Inflammatory macrophage (primary cell): ENCODE measurements at regions not wholly inside any gene's neighbourhood (a gene's known extent, or its start where the extent isn't known, plus 50 kb on each side); places are given as distances from the start of the nearest gene placed in this dataset.
"Not testable (repeated sequence)": the region's sequence is repeated elsewhere in the genome, so short reads cannot be mapped to it uniquely, and the experiment has no call there.

Experiments
- DNase-seq, 2 donors: peaks; one replicate each; pipeline ENCODE4 v3.0.0-alpha.2; 2020 to 2022

DNA sequence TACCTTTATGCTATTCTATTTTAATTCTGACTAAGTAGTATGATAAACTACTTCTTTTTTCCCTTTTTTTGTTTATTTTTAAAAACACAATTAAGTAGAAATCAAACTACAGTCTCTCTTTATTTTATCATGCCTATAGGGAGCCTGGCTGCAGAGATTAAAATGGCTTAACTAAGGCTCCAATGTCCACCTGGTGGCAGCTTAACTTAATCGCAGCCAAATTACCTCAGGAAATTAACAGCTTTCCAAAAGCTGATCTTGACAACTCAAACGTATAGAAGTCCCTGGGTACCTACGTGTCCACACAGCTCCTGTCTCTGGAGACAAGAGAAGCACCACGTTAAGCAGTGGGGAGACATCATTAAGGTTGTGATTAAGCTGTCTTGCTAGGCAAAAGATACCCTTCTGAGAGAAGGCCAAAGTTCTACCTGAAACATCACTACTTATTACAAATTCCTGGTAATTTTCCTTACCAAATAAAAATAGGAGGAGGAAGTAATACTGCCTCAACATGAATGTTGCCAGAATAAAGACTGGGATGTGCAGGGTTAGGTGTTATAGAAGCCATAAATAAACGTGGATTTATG is 63.2 kb upstream of the SNX19 start:
- DNase-seq, result peak in 1 of 2 donors; percentile 1

DNA sequence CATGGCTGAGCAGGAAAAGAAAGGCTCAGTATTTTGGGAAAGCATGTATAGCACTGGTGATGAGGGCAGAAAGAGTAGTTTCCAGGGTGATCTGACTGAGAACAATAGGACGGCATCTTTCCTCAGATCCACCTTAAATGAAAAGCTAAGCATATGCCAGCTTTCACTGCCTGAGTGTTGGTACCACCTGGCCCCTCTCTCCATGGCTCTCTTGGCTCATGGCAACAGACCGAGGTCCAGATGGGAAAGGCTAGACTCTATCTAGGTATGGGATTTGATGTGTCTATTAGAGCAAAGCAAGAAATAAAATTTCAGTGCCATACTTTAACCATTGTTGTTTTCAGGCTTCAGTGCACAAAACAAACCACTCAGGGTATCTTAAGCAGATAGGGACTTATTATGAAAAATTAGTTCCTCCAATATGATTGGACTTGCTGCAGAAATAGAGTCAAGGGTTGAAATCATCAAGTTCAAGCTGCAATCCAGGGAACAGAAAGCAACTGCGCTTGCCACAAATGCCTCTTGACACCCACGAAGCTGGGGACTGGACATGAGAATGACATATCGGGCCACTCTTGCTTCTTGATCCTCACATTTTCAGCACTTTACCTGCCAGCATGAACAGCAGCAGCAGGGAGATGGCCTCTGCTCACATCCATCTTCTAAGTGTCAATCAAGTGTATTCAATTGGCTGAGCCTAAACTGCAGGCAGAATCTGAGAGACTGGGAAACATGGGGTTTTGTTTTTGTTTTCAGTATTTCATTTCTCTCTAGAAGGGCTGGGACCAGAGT is 64.0 kb upstream of the SNX19 start:
- DNase-seq, result no peak

DNA sequence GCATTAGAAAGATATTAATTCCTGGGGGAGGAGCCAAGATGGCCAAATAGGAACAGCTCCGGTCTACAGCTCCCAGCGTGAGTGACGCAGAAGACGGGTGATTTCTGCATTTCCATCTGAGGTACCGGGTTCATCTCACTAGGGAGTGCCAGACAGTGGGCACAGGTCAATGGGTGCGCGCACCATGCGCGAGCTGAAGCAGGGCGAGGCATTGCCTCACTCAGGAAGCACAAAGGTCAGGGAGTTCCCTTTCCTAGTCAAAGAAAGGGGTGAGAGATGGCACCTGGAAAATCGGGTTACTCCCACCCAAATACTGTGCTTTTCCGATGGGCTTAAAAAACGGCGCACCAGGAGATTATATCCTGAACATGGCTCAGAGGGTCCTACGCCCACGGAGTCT is 68.0 kb upstream of the SNX19 start:
- not testable (repeated sequence) for DNase-seq

DNA sequence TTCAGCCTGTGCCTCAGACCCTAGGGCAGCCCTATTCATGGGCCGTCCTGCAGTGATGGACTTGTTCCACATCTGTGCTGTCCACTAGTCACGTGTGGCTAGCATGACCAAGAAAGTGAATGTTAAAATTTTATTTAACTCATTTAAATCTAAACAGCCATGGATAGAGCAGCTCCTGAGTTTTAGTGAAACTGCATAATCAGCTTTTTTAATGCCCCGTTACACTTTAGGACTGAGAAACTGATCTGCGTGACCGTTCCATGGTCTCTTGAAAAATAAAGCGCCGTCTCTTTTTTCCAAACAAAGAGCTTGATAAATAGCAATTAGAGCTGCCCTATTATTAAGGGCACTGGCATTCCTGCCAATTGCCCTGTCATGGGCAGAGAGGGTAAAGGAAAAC is 76.5 kb upstream of the SNX19 start:
- DNase-seq, result no peak

DNA sequence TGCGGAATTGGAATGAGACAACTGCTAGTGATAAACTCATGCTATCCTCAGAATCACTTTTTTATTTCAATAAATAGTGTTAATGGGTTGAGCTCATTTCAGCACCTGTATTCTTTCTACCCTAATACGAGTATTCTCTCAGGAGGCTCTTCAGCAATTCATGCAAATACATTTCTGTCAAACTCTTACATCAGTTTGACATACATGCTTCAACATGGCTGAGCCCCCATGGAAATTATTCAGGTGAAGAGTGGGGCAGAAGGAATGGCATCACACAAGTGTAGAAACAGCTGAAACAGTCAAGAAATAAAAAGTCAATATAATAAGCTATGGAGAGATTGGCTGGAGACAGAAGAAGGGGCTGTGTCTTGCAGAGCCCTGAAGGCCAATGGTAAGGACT is 77.8 kb upstream of the SNX19 start:
- DNase-seq, result no peak

DNA sequence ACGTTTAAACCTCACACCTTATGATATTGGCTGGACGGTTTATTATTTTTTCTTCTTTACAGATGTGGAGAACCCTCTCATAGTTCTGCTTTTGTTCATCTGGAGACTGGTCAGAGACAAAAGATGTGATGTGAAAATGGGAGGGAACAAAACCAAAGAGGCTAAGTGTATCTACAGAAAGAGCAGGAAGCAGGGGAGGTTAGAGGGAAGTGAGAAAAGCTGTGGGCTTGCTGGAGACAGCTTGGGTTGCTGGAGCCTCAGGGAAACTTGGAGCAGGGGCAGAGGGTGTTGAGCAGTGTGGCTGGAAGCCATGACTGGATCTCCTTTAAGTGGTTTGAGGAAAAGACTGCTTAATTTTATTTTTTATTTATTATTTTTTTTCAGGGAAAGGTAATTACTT is 79.0 kb upstream of the SNX19 start:
- DNase-seq, result no peak

DNA sequence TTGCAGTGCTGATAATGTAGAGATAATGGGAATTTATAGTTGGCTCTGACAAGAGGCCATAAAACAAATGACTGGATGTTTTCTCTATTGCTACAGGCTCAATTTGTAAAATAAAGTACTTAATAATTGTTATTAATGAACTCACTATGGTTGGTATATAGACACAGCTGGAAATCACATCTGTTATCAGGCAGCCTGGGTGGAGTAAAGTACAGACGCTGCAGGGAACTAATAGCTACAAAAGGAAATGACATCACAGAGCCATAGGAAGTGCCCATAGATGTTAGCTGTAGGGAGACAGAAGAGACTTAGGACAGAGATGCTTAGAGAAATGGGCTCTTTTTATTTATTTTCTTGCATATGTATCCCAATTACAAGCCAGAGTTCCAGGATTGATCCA is 81.0 kb upstream of the SNX19 start:
- DNase-seq, result no peak

DNA sequence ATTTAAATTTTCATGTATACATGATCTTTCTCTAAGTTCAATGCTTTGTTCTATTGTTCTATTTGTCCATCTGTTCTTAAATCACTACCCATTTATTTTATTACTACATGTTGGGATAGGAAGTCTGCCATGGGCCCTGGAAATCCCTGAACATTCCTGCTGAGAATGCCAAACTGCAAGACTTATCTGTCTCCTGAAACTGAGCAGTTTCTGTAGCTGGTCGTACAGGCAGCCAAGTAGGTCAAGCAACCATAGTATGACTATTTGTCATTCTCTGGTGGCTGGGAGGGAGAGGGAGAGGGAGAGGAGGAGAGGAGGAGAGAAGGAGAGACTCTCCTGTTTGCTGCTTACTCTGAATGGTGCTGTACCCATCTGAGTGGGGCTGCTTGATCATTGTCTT is 82.8 kb upstream of the SNX19 start:
- no peak for DNase-seq

DNA sequence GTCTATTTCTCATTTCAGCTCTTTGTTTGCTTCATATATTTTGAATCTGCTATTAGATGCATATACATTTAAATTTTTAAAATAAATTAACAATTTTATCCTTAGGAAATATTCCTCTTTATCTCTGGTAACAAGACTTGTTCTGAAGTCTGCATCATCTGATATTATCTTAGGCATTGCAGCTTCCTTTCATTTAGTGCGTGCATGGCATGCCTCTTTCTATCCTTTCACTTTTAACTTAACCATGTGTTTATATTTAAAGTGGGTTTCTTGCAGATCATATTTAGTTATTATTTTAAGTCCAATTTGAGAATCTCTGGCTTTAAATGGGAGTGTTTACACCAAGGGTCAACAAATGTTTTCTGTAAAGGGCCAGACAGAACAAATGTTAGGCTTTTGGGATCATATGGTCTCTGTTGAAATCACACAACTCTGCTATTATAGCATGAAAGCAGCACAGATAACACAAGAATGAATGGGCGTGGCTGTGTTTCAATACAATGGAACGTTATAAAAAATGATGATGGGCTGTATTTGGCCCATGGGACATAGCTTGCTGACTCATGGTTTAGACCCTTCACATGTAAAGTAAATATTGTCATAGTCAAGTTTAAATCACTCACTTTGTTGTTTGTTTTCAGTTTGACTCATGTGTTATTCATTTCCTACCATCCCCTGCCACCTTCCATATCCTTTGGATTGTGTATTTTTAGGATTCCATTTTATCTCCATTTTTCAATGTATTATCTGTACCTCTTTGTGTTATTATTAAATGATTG is 83.9 kb upstream of the SNX19 start:
- DNase-seq, result no peak

DNA sequence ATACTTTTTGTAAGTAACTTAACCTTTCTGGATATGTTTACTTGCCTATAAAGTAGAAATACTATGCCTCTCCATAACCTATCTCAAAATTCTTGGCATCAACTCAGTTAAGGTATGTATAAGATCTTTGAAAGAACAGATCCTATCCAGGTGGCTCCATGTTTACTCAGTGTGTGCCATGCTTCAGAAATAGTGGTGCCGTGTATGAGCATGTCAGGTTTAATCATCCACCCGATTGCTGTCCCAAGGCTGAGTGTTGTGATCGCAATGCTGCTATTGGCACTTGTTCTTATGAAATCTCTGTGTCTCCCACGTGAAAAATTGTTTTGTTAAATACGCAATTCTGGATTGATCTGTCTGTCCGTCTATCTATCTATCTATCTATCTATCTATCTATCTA is 85.9 kb upstream of the SNX19 start:
- no peak for DNase-seq

DNA sequence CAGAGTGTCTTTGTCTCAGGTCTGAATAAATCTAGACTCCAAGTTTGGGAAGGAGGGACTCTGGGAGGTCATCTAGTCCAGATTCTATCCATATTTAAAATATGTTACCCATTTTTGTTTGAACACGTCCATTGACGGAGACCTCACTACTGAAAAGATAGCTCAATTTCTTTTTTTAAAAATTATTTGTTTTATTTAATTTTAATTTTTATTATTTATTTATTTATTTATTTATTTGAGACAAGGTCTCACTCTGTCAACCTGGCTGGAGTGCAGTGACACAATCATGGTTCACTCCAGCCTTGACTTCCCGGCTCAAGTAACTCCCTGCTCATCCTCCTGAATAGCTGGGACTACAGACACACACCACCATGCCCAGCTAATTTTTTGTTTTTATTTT is 89.5 kb upstream of the SNX19 start:
- no peak for DNase-seq

DNA sequence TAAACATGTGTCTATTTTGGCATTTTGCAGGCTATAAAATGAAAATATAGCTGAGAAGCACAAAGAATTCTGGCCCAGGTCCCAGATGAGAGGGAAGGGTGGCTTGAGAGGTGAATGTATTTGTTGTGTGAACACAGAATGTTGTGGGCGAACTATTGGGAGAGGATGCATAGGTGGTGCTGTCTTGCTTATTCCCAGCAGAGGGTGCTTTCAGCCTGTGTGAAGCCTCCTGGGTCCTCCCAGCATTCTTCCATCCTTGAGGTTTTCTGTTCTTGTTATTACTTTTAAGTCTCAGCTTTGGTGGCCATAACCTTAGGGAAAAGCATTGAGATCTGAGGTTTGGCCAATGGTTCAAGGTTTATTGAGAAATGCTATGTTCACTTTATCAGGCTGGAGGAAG is 108.7 kb upstream of the SNX19 start:
- no peak for DNase-seq

DNA sequence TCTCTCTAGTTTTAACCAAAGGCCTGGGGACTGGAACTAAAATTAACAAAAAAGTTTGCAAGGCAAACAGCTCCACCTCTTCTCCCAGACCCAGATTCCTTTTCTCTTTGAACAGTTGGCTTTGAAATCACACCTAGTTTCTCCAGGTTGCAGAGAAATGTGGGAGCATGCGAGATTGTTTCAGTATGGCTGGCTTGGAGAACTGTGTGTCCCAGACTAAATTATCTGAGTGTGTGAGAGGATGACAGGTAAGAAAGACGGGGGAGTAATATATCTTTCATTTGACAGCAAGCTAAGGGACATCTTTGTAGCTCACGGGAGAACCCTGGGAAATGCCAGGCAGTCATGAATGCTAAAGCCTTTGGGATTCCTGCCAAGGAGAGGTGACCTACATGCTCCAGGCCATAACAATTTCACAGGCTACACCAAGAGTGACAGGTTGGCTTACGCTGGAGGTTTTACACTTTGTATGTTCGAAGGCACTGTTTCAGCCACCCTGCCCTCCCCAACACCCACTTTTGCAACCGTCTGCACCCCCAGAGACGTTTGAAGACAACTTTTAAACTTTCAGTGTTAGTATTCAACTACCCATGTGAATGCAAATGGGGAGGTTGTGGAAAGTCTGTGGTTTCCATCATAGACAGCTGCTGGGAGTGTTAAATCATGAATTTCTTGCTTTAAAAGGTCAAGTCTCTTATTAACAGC is 109.3 kb upstream of the SNX19 start:
- DNase-seq, result no peak

DNA sequence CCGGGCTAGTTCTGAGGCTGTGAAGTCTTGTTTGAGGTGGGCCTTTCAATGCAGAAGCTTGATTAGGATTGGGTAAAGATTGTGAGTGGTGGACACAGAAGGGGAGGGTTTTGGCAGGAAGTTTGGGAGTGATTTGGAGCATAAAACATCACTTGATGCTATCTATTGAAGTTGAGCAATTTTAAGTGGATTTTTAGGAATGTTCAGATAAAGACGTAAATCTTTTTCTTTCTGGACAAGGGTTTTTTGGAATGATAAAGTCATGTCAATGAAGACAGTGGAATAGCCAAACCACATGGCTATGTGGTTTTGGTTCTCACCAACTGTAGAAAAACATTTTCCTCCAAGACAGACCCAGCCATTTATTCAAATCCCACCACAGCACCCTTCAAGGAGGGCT is 111.2 kb upstream of the SNX19 start:
- DNase-seq, result no peak

DNA sequence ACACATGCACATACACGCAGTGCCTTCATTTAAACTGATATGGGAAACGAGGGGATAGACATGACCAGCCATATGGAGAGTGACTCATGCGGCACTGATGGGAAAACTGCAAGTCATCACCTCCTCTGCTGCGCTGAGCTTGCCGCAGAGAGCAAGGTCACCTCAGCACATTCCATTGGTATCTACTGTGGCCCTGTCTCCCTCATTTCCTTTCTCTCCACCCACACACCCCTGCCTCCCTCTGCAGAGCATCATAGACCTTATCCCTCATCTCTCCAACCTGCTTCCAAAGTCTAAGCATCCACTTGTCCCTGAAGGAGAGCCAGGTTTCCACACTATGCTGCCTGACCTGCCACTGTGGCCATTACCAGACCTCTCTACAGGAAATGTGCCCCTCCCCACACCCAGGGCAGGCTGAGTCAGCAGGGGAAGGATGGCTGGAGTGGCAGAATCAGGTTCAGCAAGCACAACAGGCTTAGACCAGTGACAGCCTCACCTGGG is 116.9 kb upstream of the SNX19 start:
- DNase-seq, result no peak

DNA sequence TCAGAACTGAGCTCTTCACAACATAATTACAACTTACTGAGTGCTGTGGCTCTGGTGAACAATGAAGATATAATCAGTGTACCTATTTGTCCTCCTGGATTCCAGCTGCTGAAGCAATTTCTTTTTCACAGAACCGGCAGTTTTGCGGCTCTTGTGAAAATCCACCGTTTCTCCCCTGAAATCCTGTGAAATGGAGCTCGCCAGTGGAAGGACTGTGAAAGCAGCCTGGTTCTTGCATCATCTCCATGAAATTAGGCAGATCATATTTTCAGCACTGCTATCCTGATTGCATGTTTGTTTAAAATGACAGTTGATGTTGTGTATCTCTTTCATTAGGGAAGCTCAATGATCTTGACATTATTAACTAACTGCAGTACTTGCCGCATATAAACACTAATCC is 120.2 kb upstream of the SNX19 start:
- DNase-seq, result no peak

DNA sequence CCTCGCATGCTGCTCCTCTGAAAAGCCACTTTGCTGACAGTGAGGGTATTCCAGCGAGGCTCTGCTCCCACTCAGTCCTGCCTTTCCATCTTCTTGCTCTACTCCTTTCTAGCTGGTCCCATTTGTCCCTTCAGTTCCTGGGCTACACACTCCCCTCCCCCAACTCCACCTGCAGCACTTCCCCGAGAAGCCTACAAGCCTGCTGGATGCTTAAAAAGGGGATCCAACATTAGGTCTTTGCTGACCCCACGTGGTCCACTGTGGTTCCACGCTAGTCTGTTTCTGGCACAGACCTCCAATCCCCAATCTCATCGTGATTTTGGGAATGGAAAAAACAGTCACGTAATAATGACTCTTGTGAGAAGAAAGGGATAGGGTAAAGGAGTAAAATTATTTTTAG is 121.6 kb upstream of the SNX19 start:
- no peak for DNase-seq

DNA sequence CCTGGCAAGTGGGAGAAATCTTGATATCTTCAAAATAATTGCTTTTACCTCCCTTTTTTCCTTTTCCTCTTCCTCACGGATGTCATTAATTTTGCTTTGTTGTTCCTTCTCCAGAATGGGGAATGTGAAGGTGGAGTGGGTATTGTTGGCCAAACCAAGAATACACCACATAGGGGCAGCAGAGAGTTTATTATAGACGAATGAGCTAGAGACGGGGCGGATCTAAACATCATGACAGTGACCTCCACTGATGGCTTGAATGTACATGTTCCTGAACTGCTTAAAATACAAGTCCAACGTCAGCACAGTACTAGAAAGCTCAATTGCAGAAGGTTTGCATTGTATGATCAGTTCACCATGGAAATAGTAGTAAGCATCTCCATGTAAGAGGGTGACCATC is 122.3 kb upstream of the SNX19 start:
- no peak for DNase-seq

DNA sequence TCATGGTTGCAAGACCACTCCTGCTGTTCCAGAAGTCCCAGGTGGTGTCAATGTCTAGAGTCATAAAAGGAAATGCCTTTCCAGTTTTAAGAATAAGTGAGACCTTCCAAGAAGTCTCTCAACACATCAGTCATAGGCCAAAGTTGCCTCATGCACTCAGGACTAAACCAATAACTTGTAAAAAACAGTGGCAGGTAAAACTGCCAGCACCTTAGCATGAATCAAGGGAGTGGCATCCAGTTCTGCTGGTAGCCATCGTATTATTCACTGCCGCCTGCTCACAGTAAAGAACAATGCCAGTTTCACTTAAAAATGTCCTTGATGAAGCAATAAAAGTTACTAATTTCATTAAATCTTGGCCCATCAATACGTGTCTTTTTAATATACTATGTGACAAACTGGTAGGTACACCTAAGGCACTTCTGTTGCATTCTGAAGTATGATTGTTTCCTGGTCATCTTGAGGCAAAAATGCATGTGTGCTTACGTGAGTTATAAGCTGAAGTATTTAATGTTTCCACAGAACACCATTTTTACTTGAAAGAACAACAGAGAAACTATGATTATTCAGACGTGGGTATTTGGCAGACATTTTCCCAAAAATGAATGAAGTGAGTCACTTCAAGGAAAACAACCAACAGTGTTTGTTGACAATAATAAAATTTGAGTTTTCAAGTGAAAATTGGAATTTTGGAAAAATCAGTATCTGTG is 125.2 kb upstream of the SNX19 start:
- DNase-seq, result no peak

DNA sequence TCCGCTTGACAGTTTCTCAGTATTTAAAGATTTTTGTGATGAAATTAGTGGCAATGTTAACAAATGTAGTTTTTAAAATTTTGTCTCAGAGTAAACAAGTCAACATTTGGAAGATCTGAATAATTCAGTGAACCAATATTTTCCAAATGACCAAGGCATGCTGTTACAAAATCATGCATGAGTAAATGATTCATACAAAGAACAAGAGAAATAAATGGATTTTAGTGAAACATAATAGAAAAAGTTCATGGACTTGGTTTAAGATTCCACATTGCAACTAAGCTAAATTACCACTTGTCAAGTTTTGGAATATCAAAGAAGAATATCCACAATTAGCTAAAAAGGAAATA is 125.7 kb upstream of the SNX19 start:
- DNase-seq, result no peak

DNA sequence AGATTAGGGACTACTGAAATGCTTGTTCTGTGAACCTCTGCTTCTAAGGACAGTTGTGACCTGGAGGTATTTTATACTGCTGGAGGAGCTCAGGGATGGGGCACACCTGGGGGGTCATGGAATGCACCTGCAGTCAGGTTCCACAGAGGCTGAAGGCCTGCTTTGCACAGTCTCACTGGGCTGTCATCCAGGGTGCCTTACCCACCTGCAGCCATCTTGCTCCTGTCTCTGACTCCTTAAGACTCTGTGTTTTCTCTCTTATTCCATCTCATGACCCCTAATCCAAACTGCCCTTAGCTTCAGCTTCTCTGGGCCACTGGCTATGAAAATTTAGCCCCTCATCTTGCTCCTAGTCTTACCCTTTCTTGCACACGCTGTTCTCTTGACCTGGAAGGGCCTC is 127.0 kb upstream of the SNX19 start:
- DNase-seq, result no peak

DNA sequence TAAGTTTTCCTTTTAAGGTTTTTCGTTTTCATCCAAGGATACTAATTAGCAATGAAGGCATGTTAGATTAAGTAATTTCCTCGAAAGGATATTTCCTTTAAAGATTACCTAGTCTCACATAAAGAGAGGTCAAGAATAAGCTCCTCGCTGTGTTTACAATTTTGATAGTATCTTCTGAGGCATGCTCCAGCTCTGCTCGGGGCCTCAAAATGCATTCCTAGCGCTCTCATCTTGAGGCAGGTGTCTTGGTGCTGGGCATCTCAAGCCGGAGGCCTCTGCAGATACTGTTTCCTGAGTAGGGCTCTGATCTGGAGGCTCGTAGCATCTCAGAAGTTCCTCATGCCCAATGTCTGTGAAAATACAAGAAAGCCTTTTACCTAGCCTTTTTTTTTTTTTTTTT is 128.6 kb upstream of the SNX19 start:
- DNase-seq, result no peak

DNA sequence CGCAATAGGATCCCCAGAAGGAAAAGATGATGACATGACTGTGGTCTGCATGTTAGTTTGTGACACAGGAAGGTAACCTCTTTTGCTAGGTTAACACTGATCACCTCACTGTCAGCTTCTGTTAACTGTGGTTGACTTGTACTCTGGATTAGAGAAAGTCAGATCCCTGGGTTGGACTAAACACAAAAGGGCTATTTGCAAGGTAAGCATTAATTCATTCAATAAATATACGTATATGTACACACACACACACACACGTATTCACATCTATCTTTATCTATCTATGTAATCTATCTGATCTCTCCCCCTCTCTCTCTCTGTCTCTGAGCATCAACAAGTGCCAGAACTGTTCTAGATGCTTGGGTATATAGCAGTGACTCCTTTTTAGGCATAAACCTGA is 136.1 kb upstream of the SNX19 start:
- DNase-seq, result no peak
